Effector memory CD8-positive, alpha-beta T cell (primary cell): ENCODE measurements at regions not wholly inside any gene's neighbourhood (a gene's known extent, or its start where the extent isn't known, plus 50 kb on each side); places are given as distances from the start of the nearest gene placed in this dataset.

ENCODE experiments used
- ATAC-seq: fragments of 150-1000 bp; cut with Tn5 transposase; replicated peaks from 2 replicates; pipeline ENCODE4 v1.10.0; 2021; ENCODE audit warnings: mild to moderate bottlenecking, moderate library complexity
- DNase-seq, 3 experiments: peaks; one replicate each; pipeline ENCODE4 v3.0.0; 2021
- H3K27ac Mint-ChIP-seq, 2 donors: one replicate each; pipeline ENCODE4 v1.8.0; 2022; ENCODE audit warnings: mild to moderate bottlenecking in 2 of 2, mixed read lengths in 2 of 2, moderate library complexity in 2 of 2
- H3K27me3 Mint-ChIP-seq, 2 donors: one replicate each; pipeline ENCODE4 v1.8.0; 2022; ENCODE audit warnings: mixed read lengths in 2 of 2
- H3K36me3 Mint-ChIP-seq: one replicate; pipeline ENCODE4 v1.8.0; 2022; ENCODE audit warnings: mild to moderate bottlenecking, moderate library complexity, mixed read lengths; ENCODE audit not compliant: insufficient read depth
- H3K4me1 Mint-ChIP-seq, 2 donors: one replicate each; pipeline ENCODE4 v1.8.0; 2022; ENCODE audit warnings: low read depth in 2 of 2, mixed read lengths in 2 of 2
- H3K4me3 Mint-ChIP-seq, 2 donors: one replicate each; pipeline ENCODE4 v1.8.0; 2022; ENCODE audit warnings: mild to moderate bottlenecking in 2 of 2, mixed read lengths in 2 of 2, moderate library complexity in 2 of 2
- H3K9me3 Mint-ChIP-seq, 2 donors: one replicate each; pipeline ENCODE4 v1.8.0; 2022; ENCODE audit warnings: mixed read lengths in 2 of 2

DNA sequence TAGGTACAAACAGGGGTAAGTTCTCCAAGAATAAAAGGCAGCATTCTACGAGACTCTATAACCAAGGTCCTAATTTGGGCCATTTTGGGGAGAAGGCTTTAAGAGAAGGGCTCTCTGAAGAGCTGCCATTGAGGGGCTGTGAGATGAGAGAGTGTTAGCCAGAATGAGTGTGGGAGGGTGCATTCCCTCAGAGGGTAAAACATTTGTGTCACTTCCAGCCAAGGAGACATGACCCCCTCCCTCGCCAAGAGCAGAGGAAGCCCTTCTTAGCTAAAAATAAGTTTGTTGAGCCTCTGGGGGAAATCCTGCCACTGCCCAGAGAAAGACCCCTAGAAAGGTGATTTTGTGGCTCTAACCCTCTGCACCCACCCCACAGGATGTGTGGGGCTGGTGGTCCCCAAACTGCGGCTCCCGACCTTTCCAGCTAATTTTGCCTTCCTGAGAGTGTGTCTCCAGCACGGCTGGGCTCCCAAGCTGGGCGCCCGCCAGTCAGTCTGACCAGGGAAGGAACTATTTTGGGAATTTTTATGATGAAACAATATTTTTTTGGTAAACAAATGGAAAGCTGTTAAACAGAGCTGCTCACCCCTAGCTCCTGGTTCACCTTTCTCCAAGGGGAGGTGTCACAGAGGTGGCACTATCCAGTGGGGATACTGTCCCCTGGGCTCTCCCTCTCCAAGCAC, 65.9 kb upstream of the JDP2 start:
- Mint-ChIP-seq H3K4me3 (no peak overlapping the region), H3K27me3 (peaks cover 16 to 51% of the 10 kb centered on the region in 2 donors), H3K27ac (no peak overlapping the region)

DNA sequence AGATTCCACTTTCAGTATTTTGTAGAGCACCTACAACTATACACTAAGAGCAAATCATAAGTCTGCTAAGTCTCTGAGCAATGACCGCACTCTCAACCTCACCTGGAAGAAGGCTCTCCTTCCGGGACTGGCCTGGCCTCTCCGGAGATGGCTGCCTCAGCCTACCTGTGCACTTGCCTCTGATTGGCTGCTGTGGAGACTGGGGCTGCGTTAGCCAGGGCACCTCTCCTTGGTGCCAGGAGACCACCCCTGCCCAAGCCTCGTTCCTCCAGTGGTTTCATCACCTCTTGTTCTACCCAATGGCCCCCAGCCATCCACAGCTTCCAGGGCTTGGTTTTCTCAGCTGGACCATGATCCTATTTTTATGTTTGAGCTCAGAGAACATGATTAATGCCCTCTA, 64.7 kb upstream of the JDP2 start:
- no peak overlapping the region for H3K27ac Mint-ChIP-seq
- H3K4me3 Mint-ChIP-seq, result no peak overlapping the region
- no peaks in the 10 kb centered on the region for H3K36me3 Mint-ChIP-seq
- no peak for DNase-seq
- peaks cover 16 to 51% of the 10 kb centered on the region in 2 donors for H3K27me3 Mint-ChIP-seq
- ATAC-seq, result no peak
- H3K9me3 Mint-ChIP-seq, result no peaks in the 10 kb centered on the region
- no peaks in the 10 kb centered on the region for H3K4me1 Mint-ChIP-seq

More for the DNA sequence above, 65.9 kb upstream of the JDP2 start:
- DNase-seq (no peak), ATAC-seq (no peak)
- Mint-ChIP-seq H3K9me3 (no peaks in the 10 kb centered on the region), H3K36me3 (no peaks in the 10 kb centered on the region), H3K4me1 (no peaks in the 10 kb centered on the region)

- no peaks in the 10 kb centered on the region for H3K4me1 Mint-ChIP-seq
- H3K36me3 Mint-ChIP-seq, result no peaks in the 10 kb centered on the region
- H3K4me3 Mint-ChIP-seq, result no peak overlapping the region
- ATAC-seq (no peak), DNase-seq (no peak)
- H3K9me3 Mint-ChIP-seq, result no peaks in the 10 kb centered on the region
- H3K27me3 Mint-ChIP-seq, result peaks cover 16 to 51% of the 10 kb centered on the region in 2 donors
- H3K27ac Mint-ChIP-seq, result no peak overlapping the region
These were observed 64.1 kb upstream of the JDP2 start for GRCh38 chr14:75363570-75364227.

GRCh38 chr14:75365116-75365515, 62.7 kb upstream of the JDP2 start:
- H3K9me3 Mint-ChIP-seq, result no peaks in the 10 kb centered on the region
- H3K4me3 Mint-ChIP-seq, result no peak overlapping the region
- no peaks in the 10 kb centered on the region for H3K4me1 Mint-ChIP-seq
- ATAC-seq, result no peak
- H3K27me3 Mint-ChIP-seq, result peaks cover 16 to 51% of the 10 kb centered on the region in 2 donors
- DNase-seq, result no peak
- H3K36me3 Mint-ChIP-seq, result no peaks in the 10 kb centered on the region
- no peak overlapping the region for H3K27ac Mint-ChIP-seq

GRCh38 chr14:75366963-75367362, 60.9 kb upstream of the JDP2 start:
- ATAC-seq (no peak), DNase-seq (no peak)
- Mint-ChIP-seq H3K27me3 (peaks cover 17 to 36% of the 10 kb centered on the region in 2 donors), H3K36me3 (no peaks in the 10 kb centered on the region), H3K27ac (no peak overlapping the region), H3K4me1 (no peaks in the 10 kb centered on the region), H3K4me3 (no peak overlapping the region), H3K9me3 (no peaks in the 10 kb centered on the region)

DNA sequence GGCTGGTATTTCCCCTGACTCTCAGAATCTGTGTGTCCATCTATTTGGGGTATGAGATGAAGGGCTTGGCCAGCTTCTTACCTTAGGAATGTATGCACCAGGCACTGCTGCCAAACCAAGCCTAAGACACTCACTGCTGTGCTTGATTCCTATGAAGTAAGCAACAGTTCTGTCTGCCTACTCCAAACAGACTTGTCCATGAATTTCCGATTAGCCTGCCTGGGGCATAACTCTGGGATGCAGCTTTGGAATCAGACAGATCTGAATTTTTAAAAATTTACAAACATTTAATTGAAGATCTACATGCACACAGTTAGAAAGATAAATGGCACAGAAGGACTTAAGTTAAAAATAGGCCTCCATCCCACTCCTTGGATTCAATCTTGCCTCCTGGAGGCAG, 59.5 kb upstream of the JDP2 start:
- peaks cover 26 to 36% of the 10 kb centered on the region in 2 donors for H3K27me3 Mint-ChIP-seq
- H3K27ac Mint-ChIP-seq, result no peak overlapping the region
- no peak for DNase-seq
- H3K9me3 Mint-ChIP-seq, result no peaks in the 10 kb centered on the region
- H3K4me1 Mint-ChIP-seq, result no peaks in the 10 kb centered on the region
- no peak overlapping the region for H3K4me3 Mint-ChIP-seq
- ATAC-seq, result no peak
- peaks cover 3% of the 10 kb centered on the region for H3K36me3 Mint-ChIP-seq

- no peak for ATAC-seq
- no peaks in the 10 kb centered on the region for H3K4me1 Mint-ChIP-seq
- H3K9me3 Mint-ChIP-seq, result no peaks in the 10 kb centered on the region
- no peak overlapping the region for H3K27ac Mint-ChIP-seq
- peaks cover 3% of the 10 kb centered on the region for H3K36me3 Mint-ChIP-seq
- H3K4me3 Mint-ChIP-seq, result no peak overlapping the region
- H3K27me3 Mint-ChIP-seq, result peaks cover 22 to 31% of the 10 kb centered on the region in 2 donors
- DNase-seq, result no peak
These were observed 58.3 kb upstream of the JDP2 start for GRCh38 chr14:75369506-75369905.

DNA sequence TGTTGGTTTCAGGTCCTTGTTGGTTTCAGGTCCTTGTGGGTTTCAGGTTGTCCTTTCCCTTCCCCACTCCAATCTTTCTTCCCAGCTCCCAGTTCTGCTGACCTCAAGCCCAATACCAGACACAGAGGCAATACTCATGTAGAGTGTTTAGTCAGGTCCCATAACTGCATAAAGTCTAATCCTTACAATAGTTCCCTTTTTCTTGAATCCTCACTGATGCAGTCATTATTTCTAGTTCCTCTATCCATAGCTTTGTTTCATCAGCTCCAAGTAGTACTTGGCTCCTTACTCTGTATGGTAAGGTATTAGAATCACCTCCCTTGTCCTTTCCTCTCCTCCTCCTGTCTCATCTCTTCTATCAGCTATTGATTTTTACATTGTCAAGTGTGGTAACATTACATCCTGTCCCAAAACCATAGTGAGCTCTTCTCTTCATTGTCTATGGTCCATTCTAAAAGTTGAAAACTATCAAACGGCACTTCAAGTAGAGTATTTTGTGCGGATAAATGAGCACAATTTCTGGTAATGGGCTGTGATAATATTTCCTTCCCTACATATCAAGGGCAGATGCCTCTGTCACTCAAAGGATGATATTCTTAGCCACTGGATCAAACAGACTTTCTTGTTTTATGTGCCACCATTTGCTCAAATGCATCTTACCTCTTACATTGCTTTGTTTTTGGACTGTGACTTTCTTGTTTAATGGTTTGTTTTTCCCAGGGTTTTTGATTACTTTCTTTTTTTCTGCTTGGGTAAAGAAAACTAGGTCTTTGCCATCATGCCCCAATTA, 57.2 kb upstream of the JDP2 start:
- H3K9me3 Mint-ChIP-seq, result no peaks in the 10 kb centered on the region
- no peak overlapping the region for H3K4me3 Mint-ChIP-seq
- H3K4me1 Mint-ChIP-seq, result no peaks in the 10 kb centered on the region
- DNase-seq (no peak), ATAC-seq (no peak)
- H3K27ac Mint-ChIP-seq, result no peak overlapping the region
- peaks cover 3% of the 10 kb centered on the region for H3K36me3 Mint-ChIP-seq
- peaks cover 33 to 35% of the 10 kb centered on the region in 2 donors for H3K27me3 Mint-ChIP-seq

GRCh38 chr14:75371297-75371696, 56.5 kb upstream of the JDP2 start:
- DNase-seq (no peak), ATAC-seq (no peak)
- Mint-ChIP-seq H3K9me3 (no peaks in the 10 kb centered on the region), H3K27ac (no peak overlapping the region), H3K36me3 (peaks cover 3% of the 10 kb centered on the region), H3K4me3 (no peak overlapping the region), H3K27me3 (peaks cover 35 to 42% of the 10 kb centered on the region in 2 donors), H3K4me1 (no peaks in the 10 kb centered on the region)

DNA sequence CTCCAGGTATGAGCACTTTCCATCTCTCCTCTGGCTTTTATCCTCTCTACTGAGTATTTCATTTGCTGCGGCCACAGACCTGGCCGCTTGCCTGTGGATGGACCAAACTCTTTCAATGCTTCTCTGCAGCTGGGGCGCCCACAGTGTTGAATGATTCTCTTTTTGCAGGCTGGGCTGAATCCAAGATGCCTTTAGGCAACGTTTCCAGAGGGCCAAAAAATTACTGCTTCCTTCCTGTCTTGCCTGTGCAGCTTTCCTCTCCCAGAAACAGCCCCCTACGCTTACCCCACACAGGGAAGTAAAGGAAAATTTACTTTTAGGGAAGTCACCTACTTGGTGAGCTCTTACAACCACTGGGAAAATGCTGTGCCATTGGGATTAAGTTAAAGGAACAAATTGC, 55.6 kb upstream of the JDP2 start:
- Mint-ChIP-seq H3K27me3 (peaks cover 35 to 51% of the 10 kb centered on the region in 2 donors), H3K4me3 (no peak overlapping the region), H3K4me1 (no peaks in the 10 kb centered on the region), H3K27ac (no peak overlapping the region), H3K9me3 (no peaks in the 10 kb centered on the region), H3K36me3 (peaks cover 3% of the 10 kb centered on the region)
- no peak for ATAC-seq
- no peak for DNase-seq

- peaks cover 3% of the 10 kb centered on the region for H3K36me3 Mint-ChIP-seq
- H3K27me3 Mint-ChIP-seq, result peaks cover 35 to 55% of the 10 kb centered on the region in 2 donors
- H3K27ac Mint-ChIP-seq, result no peak overlapping the region
- H3K9me3 Mint-ChIP-seq, result no peaks in the 10 kb centered on the region
- DNase-seq, result no peak
- H3K4me1 Mint-ChIP-seq, result no peaks in the 10 kb centered on the region
- H3K4me3 Mint-ChIP-seq, result no peak overlapping the region
- ATAC-seq, result no peak
These were observed 54.7 kb upstream of the JDP2 start for GRCh38 chr14:75373133-75373532.

DNA sequence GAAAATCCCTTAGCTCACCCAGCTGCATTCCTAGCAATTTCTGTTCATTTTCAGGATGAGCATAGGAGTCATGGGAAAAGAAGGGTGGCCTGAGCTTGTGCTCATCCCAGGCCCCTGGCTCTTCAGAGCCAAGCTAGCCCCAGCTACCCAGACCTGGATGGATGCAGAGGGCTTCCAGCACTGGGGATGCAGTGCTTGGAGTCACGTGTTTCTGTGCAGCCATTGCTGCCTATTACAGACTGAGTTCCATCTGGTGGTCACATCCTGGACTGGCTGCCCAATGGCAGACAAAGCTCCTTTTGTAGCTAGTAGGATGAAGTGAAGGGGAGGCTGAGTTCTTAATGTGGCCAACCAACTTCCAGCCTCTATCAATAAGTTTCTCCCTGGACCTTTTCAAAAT, 54.2 kb upstream of the JDP2 start:
- Mint-ChIP-seq H3K36me3 (peaks cover 3% of the 10 kb centered on the region), H3K27me3 (peaks cover 35 to 55% of the 10 kb centered on the region in 2 donors), H3K4me1 (no peaks in the 10 kb centered on the region), H3K27ac (no peak overlapping the region), H3K4me3 (no peak overlapping the region), H3K9me3 (no peaks in the 10 kb centered on the region)
- DNase-seq (no peak), ATAC-seq (no peak)

- Mint-ChIP-seq H3K4me3 (no peak overlapping the region), H3K36me3 (peaks cover 3% of the 10 kb centered on the region), H3K27me3 (peaks cover 35 to 55% of the 10 kb centered on the region in 2 donors), H3K27ac (no peak overlapping the region), H3K4me1 (no peaks in the 10 kb centered on the region), H3K9me3 (no peaks in the 10 kb centered on the region)
- no peak for ATAC-seq
- DNase-seq, result no peak
These were observed 52.9 kb upstream of the JDP2 start for GRCh38 chr14:75374911-75375310.

- Mint-ChIP-seq H3K27me3 (peaks cover 29 to 55% of the 10 kb centered on the region in 2 donors), H3K36me3 (peaks cover 3% of the 10 kb centered on the region), H3K4me3 (no peak overlapping the region), H3K27ac (no peak overlapping the region), H3K9me3 (no peaks in the 10 kb centered on the region), H3K4me1 (no peaks in the 10 kb centered on the region)
- ATAC-seq, result no peak
- DNase-seq, result no peak
These were observed 51.8 kb upstream of the JDP2 start for GRCh38 chr14:75375983-75376382.
